GM10248 (cell line): ENCODE measurements at regions not wholly inside any gene's neighbourhood (a gene's known extent, or its start where the extent isn't known, plus 50 kb on each side); places are given as distances from the start of the nearest gene placed in this dataset.
"Not testable (repeated sequence)": the region's sequence is repeated elsewhere in the genome, so short reads cannot be mapped to it uniquely, and the experiment has no call there.

Source experiments
- CTCF ChIA-PET: fragments of 300-600 bp; sonication (Branson Sonifier 250); formaldehyde crosslinking; extraction: SDS; loops from one replicate; lab custom pipeline; 2021; ENCODE audit warnings: antibody characterized with exemption; lab: Yijun Ruan, JAX
- POLR2A ChIA-PET: fragments of 350-650 bp; sonication (Branson Sonifier 250); formaldehyde crosslinking; extraction: SDS; loops from one replicate; lab custom pipeline; 2020; ENCODE audit warnings: antibody characterized with exemption; lab: Yijun Ruan, JAX
- DNase-seq: peaks from one replicate; pipeline ENCODE4 v3.0.0; 2012; ENCODE audit errors: extremely low spot score
- CTCF ChIP-seq: IDR thresholded peaks from 2 replicates; pipeline ENCODE4 v1.5.1; 2012; ENCODE audit warnings: mild to moderate bottlenecking, low read depth; ENCODE audit errors: extremely low read depth, missing control alignments, control extremely low read depth

- TF ChIP-seq CTCF, result no peak
- ChIA-PET CTCF (interaction anchor here (1.0 kb wide), 2 partner anchors 10 to 17 kb away, joined by 3 read pairs; no protein-coding TSS in a partner anchor), POLR2A (no interaction called here)
- no peak for DNase-seq
Measured at GRCh38 chr12:91261820-91262676, 79.4 kb upstream of the DCN start.

- ChIA-PET POLR2A (no interaction called here), CTCF (interaction anchor here (1.0 to 1.5 kb wide), 2 partner anchors 15 to 40 kb away, joined by 3 to 4 read pairs; no protein-coding TSS in a partner anchor)
- no peak for DNase-seq
- no peak for TF ChIP-seq CTCF
Measured at GRCh38 chr12:91256411-91256810, 73.8 kb upstream of the DCN start.

GRCh38 chr12:91252341-91252740 lies 69.7 kb upstream of the DCN start:
- CTCF ChIA-PET, result interaction anchor here (1.2 to 1.8 kb wide), 2 partner anchors 12 to 15 kb away, joined by 3 to 5 read pairs; no protein-coding TSS in a partner anchor
- POLR2A ChIA-PET, result no interaction called here
- TF ChIP-seq CTCF, result no peak
- no peak for DNase-seq

- ChIA-PET POLR2A (no interaction called here), CTCF (no interaction called here)
- no peak for DNase-seq
- no peak for TF ChIP-seq CTCF
Measured at GRCh38 chr12:91250273-91250665, 67.7 kb upstream of the DCN start.

GRCh38 chr12:91249518-91250272 lies 67.1 kb upstream of the DCN start:
- ChIA-PET POLR2A (no interaction called here), CTCF (no interaction called here)
- DNase-seq, result no peak
- no peak for TF ChIP-seq CTCF

GRCh38 chr12:91249054-91249453 lies 66.4 kb upstream of the DCN start:
- ChIA-PET POLR2A (no interaction called here), CTCF (interaction anchor here (1.2 kb wide), 1 partner anchor 11 kb away, joined by 3 read pairs; no protein-coding TSS in a partner anchor)
- DNase-seq, result no peak
- TF ChIP-seq CTCF, result no peak

- DNase-seq, POLR2A ChIA-PET: not testable (repeated sequence)
- CTCF ChIA-PET, result interaction anchor here (1.1 kb wide), 2 partner anchors 12 to 14 kb away, joined by 3 to 4 read pairs; no protein-coding TSS in a partner anchor
Measured at GRCh38 chr12:91243177-91243576, 60.6 kb upstream of the DCN start.
